ENCODE measurements at regions not wholly inside any gene's neighbourhood (a gene's known extent, or its start where the extent isn't known, plus 50 kb on each side); places are given as distances from the start of the nearest gene placed in this dataset.
"Not testable (repeated sequence)": the region's sequence is repeated elsewhere in the genome, so short reads cannot be mapped to it uniquely, and the experiment has no call there.

DNA sequence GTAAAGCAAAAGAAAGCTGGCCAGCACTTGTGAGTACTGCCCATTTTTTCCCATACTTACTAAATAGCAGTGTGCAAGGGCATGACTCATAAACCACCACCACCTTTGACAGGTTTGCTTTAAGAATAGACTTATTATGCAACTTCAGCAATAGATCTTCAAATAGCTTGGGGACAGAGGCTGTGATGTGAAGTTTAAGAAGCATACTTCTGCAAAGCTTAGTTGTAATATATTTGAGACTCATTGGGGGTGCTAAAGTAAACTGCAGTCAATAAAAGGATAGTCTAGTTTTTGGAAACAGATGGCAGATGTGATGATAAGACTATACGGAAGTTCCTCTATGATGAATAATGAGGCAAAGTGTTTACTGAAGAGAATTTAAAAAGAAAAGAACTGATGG is 210.0 kb downstream of the PLA2G4A start:
- peak in 1 of 2 donors; percentile 28 for DNase-seq (ENCODE audit: low read depth in 2 of 2)

DNA sequence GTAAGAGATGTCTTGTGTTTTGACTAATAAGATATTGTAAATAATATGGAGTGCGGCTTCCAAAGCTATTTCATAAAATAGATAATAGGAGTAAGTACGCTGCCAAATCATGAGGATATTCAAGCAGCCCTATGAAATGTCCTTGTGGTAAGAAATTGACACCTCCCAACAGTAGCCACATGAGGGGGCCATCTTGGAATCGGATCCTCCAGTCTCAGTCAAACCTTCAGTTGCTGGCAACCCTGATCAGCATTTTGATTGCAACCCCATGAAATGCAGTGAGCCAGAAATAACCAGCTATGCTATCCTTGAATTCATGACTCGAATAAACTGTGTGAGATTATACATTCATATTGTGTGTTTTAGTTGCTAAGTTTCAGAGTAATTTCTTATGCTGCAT is 212.4 kb downstream of the PLA2G4A start:
- no peak for DNase-seq (ENCODE audit: low read depth in 2 of 2)

DNA sequence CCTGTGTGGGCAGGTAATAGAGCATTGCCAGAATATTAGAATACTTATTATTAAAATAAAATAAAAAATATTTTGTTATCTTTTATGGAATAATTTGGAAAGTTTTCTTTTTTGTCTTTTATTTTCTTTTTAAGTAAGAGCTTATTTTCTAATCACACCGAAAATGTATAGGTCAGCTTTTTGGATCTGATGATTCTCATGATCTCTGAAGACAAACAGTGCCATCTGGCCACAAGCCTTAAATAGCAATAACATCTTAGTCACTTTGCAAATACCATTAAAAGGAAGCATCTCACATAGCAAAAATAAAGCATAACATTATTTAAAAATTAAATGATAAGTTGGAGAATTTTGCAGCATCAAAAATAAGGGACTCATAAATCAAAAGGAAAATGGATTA is 213.8 kb downstream of the PLA2G4A start:
- DNase-seq (ENCODE audit: low read depth in 2 of 2): no peak

DNA sequence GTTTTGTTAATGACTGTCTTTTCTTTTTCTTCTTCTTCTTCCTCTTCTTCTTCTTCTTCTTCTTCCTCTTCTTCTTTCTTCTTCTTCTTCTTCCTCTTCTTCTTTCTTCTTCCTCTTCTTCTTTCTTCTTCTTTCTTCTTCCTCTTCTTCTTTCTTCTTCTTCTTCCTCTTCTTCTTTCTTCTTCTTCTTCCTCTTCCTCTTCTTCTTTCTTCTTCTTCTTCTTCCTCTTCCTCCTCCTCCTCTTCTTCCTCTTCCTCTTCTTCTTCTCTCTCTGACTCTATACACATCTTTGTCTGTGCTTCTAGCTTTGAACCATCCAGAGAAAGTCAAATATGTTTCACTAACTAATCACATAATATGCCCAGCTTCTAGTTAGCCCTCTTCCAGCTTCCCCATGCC is 214.7 kb downstream of the PLA2G4A start:
- DNase-seq (ENCODE audit: low read depth in 2 of 2): not testable (repeated sequence)

DNA sequence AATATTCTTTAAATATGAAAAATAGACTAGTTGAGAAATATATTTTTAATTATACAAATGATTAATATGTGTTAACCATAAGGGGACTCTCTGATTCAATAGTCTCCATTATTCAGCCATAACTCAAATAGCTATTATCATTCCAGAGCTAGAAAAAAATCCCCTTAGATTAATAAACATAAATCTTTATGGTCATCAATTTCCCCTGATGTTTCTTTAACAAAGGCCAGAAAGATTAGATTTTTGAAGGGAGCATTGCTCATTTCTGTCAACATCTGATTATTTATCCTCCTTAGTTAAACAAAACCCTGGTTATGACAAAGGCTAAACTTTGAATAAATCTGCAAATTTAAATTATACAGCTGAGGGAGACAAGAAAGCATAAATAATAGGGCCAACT is 215.7 kb downstream of the PLA2G4A start:
- no peak for DNase-seq (ENCODE audit: low read depth in 2 of 2)

DNA sequence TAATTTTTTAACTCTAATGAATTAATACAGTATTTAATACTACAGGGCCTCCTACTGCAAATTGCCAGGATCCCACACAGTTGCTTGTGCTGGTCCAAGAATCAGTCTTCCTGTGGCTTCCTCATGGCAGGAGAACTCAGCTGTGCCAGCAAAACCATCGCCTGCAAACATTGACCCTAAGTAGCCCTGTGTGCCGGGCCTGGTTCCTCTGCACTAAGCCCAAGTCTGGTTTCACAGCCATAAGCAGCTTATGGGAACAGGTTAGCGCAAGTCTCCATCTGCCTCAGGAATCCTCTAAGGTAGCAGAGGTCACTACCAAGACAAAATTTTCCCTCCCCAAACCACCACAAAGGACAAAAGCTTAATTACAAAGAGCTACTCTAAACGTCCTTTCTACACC is 216.6 kb downstream of the PLA2G4A start:
- no peak for DNase-seq (ENCODE audit: low read depth in 2 of 2)

DNA sequence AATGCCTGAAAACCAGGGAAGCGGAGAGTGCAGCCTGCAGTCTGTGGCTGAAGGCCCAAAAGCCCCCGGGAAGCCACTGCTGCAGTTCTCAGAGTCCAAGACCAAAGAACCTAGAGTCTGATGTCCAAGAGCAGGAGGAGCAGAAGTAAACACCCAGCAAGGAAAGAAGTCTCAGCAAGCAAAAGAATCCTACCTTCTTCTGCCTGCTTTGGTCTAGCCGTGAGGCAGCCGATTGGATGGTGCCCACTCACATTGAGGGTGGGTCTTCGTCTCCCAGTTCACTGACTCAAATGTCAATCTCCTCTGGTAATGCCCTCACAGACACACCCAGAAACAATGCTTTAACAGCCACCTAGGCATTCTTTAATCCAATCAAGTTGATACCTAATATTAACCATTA is 217.5 kb downstream of the PLA2G4A start:
- DNase-seq (ENCODE audit: low read depth in 2 of 2): no peak

DNA sequence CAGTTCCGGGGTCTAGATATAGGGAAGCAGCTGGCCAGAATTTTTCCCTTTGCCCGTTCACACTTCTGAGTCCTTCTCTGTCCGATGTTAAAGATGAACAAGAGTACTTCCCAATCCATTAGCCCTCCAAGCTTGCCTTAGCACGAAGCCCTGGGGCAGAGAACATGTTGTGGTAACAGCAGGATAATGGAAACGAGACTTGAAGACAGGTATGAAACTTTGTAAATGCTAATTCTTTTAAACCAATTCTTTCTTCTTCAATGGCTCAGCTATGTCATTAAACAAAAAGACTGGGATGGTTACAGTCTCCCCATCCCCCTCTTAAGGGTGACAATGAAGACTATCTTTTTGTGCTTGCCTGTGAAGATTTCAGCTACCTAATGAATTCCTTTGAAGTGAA is 218.5 kb downstream of the PLA2G4A start:
- no peak for DNase-seq (ENCODE audit: low read depth in 2 of 2)

DNA sequence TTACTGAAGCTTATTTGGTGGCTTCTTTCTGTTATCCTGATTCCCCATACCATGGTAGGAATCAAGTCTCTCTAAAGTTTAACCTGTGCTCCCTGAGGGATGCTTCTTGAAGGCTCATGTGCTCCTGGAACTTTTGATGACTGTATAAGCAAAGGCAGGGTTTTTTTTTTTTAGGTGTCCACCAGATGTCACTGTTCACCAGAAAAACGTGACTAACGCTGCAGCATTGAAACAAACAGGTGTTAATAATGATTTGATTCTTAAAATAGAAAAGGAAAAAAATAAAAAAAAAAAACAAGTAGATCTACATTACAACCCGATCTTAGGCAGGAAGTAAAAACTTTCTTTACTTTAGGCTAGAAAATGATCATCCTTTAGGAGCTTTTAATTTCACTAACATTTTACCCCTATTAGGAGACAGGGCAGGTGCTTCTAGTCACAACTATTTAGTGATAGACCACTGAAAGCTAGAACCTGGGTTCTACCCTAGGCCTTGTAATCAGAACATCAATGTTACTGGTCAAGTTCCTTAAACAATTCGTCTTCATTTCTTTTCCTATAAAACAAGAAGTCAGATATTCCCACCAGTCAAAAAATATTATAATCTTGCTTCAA is 223.0 kb downstream of the PLA2G4A start:
- peak; percentile 56 to 65 for DNase-seq (ENCODE audit: low read depth in 2 of 2)

DNA sequence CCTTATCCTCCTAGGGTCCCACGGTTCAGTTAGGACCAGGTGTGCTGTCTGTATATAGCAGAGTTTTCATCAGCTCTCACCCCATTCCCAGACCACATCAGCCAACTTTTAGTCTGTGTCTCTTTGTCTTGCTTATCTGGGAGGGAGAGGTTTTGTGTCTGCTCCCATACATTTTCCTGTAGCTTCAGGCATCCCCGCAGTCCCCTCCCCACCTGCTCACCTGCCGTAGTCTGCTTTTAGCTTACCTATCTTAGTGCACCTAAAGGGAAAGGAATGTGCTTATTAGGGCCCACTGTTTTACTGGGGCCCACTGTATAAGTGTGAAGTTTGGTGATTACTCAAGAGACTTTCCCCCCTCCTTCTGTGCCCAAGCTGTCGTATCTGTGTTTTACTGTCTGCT is 225.1 kb downstream of the PLA2G4A start:
- no peak for DNase-seq (ENCODE audit: low read depth in 2 of 2)

DNA sequence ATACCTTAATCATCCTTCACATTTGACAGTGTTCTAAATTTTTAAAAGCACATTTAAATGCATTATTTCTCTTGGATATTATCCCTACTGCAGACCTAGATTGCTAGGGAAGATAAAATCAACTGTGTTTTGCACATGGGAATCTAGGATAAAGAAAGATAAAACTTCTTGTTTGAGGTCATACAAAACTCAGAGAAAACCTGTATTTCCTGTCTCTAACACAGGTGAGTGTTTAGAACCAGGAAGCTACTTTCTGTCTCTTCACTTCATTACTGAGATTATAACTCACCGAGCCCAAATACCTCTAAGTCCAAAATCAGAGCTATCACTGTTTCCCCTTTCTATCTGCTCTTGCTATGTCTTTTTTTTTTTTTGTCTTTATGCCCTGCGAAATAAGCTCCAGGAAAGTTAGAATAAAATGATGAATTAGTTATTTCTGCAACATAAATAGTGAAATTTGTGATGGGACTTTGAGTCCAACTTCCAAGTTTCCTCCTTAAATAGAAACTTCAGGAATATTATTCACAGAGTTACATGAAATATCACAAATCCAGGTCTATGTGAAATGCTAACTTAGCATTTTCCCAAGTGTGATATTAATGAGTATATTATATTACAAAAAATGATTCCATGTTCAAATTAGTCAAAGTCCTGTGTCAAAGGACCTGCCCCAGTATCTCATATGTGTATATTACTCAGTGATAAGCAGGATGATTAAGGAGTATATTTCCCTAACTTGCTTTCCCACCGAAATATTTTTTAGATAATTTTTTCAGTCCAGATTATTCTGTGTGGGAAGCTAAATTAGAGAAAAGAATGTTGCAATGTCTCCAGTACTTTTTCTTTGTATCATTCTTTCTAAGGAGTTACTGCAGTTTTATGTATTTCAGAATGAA is 226.4 kb downstream of the PLA2G4A start:
- no peak for DNase-seq (ENCODE audit: low read depth in 2 of 2)

DNA sequence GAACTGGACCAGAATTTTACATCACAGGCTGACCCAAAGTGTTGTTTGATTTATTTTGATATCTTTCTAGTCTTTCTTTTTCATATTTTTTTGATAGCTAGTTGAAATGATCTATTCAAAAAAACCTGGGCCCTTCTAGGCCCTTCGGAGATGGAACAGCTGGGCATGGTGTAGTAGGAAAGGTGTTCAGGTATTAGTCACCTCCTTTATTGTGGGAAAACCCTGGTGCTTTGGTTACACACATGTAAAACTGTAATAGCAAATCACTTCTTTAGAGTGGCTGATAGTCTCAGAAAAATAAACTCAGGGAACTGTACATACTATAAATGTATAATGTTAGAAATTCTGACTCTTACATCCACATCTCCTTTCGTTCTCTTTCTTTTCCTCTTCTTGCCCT is 234.5 kb downstream of the PLA2G4A start:
- DNase-seq (ENCODE audit: low read depth in 2 of 2): no peak

DNA sequence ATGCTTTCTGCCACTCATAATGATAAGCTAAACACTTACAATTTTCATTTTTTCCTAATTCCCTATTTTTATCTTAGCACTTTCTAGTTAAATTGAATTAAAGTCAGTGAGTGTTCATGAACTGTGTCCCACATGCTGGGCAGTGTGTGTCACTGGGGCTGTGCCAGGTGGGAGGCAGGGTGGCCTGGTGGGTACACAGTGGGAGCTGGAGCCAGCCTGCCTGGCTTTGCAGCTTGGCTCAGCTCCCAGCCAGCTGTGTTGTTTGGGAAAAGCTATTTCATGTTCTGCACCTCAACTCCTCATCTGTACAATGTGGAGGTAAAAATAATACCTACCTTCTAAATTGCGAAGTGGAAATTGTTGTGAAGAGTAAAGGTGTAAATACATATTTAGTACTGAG is 238.4 kb downstream of the PLA2G4A start:
- DNase-seq (ENCODE audit: low read depth in 2 of 2): no peak

DNA sequence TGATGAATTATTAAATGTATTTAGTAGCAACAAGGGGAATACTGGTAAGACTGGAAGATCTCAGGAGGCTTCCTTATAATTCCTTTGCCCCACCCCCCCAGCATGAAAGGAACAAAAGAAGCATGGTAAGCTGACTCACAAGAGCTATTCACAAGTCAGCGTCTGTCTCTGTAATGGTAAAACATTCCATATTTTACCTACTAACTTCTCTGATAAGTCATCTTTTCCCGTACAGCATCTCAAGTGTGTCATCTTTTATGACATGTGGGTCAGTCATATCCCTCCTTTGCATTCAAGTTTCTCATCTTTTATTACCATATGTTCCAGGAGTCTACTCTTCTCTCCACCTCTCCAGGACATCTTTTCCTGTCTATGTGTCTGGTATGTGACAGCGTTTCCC is 241.3 kb downstream of the PLA2G4A start:
- no peak for DNase-seq (ENCODE audit: low read depth in 2 of 2)

DNA sequence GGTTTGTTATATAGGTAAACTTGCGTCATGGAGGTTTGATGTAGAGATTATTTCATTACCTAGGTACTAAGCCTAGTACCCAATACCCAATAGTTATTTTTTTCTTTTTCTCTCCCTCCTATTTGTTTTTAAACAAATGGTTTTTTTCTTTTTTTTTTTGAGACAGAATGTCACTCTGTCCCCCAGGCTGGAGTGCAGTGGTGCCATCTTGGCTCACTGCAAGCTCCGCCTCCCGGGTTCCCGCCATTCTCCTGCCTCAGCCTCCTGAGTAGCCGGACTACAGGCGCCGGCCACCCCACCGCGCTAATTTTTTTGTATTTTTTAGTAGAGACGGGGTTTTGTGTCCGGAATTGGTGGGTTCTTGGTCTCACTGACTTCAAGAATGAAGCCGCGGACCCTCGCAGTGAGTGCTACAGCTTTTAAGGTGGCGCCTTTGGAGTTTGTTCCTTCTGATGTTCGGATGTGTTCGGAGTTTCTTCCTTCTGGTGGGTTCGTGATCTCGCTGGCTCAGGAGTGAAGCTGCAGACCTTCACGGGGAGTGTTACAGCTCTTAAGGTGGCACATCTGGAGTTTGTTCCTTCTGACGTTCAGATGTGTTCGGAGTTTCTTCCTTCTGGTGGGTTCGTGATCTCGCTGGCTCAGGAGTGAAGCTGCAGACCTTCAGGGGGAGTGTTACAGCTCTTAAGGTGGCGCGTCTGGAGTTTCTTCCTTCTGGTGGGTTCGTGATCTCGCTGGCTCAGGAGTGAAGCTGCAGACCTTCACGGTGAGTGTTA is 243.7 kb downstream of the PLA2G4A start:
- DNase-seq (ENCODE audit: low read depth in 2 of 2): not testable (repeated sequence)

DNA sequence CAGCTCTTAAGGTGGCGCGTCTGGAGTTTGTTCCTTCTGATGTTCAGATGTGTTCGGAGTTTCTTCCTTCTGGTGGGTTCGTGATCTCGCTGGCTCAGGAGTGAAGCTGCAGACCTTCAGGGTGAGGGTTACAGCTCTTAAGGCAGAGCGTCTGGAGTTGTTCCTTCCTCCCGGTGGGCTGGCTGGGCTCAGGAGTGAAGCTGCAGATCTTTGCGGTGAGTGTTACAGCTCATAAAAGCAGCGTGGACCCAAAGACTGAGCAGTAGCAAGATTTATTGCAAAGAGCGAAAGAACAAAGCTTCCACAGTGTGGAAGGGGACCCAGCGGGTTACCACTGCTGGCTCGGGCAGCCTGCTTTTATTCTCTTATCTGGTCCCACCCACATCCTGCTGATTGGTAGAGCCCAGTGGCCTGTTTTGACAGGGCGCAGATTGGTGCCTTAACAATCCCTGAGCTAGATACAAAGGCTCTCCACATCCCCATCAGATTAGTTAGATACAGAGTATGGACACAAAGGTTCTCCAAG is 244.3 kb downstream of the PLA2G4A start:
- not testable (repeated sequence) for DNase-seq (ENCODE audit: low read depth in 2 of 2)

DNA sequence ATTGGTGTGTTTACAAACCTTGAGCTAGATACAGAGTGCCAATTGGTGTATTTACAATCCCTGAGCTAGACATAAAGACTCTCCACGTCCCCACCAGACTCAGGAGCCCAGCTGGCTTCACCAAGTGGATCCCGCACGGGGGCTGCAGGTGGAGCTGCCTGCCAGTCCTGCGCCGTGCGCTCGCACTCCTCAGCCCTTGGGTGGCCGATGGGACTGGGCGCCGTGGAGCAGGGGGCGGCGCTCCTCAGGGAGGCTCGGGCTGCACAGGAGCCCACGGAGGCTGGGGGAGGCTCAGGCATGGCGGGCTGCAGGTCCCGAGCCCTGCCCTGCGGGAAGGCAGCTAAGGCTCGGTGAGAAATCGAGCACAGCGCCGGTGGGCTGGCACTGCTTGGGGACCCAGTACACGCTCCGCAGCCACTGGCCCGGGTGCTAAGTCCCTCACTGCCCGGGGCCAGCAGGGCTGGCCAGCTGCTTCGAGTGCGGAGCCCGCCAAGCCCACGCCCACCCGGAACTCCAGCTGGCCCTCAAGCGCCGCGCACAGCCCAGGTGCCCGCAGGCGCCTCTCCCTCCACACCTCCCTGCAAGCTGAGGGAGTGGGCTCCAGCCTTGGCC is 245.0 kb downstream of the PLA2G4A start:
- not testable (repeated sequence) for DNase-seq (ENCODE audit: low read depth in 2 of 2)

DNA sequence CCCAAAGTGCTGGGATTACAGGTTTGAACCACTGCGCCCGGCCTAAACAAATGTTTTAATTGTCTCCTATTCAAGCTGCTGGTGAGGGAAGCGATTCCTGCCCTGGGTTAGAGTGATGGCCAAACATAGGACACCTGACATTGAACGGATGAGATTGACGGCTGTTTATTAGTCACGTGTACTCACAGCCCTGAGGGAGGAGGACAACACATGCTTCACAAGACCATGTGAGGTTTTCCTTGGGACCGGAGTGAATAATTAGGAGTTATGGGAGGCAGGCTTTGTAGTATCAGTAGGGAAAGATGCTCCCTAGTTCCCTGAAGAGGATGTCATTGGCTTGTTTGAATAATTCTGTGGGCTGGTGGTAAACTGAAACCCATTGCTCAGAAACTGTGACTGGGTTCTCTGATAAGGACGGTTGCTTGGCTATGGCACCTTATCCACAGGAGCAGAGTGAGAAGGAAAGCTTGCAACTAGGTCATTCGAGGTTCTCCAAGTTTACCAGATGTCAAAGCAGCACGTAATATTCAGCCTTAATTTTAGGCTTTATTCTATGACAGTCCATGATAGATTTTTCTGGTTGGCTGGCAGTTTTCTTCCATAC is 245.8 kb downstream of the PLA2G4A start:
- no peak for DNase-seq (ENCODE audit: low read depth in 2 of 2)

DNA sequence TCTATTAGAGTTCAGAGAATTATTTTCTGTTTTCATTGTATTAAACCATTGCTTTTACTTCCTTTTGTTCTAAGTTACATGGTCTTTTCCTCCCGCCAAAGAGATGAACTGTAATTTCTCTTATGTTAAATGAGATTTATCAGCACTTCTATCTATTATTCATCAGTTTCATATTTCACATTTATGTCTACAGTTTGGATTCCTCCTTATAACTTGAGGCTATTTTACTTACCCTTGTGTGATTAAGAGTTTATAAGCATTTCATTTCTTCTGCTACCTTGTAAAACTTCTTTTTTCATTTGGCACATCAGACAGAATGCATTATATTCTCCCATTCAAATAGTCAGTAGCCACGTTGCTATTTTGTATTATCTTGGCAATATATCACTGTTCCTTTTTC is 248.2 kb downstream of the PLA2G4A start:
- no peak for DNase-seq (ENCODE audit: low read depth in 2 of 2)

DNA sequence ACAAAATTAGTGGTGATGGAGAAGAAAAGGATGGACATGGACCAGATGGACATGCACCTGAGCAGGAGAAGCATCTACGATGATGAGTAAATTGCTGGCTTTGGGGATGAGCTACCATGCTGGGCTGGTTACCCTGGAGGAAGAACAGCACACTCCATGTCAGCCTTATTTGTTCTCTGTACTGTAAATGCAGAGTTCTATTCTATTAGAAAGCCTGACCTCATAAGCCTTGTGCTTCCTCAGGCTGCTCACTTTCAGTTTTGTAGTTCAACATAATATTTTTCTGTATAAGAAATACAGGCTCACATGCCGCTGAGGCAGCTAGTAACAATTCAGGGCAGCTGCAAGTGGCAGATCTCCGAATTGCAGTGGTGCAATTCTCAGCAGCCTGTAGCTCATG is 249.6 kb downstream of the PLA2G4A start:
- DNase-seq (ENCODE audit: low read depth in 2 of 2): no peak

DNA sequence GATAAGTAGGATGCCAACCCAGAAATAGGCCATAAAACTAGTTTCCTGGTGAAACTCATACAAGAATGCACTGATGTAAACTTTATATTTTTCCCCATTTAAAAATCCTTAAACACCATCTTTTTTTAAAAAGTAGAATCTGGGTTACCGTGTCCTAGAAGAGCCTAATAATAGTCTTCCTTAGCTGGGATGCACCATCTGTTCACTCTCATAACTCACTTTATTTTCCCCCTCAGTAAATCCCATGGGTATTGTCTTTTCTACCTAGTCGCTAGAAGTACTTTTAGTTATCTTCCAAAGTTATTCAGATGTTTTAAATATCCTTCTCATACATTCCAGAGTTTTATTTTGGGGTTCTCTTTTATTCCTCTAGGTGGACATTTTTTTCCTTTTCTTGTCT is 250.2 kb downstream of the PLA2G4A start:
- DNase-seq (ENCODE audit: low read depth in 2 of 2): no peak
